ENCODE measurements at regions not wholly inside any gene's neighbourhood (a gene's known extent, or its start where the extent isn't known, plus 50 kb on each side); places are given as distances from the start of the nearest gene placed in this dataset.
"Not testable (repeated sequence)": the region's sequence is repeated elsewhere in the genome, so short reads cannot be mapped to it uniquely, and the experiment has no call there.

DNA sequence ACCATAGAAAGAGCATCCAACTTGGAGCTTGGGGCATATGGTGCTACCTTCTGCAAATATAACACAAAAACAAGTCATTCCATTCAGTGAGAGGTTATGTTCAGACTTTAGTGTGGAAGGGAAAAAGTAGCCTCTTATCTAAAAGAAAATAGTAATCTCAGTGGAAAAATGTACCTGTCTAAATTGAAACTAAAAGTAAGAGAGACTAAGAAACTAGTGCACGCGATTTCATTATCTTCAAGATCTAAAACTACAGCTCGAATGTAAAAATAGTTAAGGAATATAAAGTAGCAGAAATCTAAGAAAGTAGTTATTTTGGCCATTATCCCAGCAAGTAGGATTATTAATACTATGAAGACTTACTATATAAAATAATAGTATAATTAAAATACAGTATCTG is 233.0 kb upstream of the PPP1R3A start:
- H3K4me3 ChIP-seq, result no peak overlapping the region
- no peak overlapping the region for H3K27ac ChIP-seq
- no peaks in the 10 kb centered on the region for H3K27me3 ChIP-seq
- H3K36me3 ChIP-seq, result no peaks in the 10 kb centered on the region
- TF ChIP-seq, protein P1, sequence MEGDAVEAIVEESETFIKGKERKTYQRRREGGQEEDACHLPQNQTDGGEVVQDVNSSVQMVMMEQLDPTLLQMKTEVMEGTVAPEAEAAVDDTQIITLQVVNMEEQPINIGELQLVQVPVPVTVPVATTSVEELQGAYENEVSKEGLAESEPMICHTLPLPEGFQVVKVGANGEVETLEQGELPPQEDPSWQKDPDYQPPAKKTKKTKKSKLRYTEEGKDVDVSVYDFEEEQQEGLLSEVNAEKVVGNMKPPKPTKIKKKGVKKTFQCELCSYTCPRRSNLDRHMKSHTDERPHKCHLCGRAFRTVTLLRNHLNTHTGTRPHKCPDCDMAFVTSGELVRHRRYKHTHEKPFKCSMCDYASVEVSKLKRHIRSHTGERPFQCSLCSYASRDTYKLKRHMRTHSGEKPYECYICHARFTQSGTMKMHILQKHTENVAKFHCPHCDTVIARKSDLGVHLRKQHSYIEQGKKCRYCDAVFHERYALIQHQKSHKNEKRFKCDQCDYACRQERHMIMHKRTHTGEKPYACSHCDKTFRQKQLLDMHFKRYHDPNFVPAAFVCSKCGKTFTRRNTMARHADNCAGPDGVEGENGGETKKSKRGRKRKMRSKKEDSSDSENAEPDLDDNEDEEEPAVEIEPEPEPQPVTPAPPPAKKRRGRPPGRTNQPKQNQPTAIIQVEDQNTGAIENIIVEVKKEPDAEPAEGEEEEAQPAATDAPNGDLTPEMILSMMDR (IDR thresholded peaks at IDR 0.05), result no peak
- no peak for TF ChIP-seq POLR2A (IDR thresholded peaks at IDR 0.05)
- H3K4me1 ChIP-seq, result no peaks in the 10 kb centered on the region
- H3K9me3 ChIP-seq, result no peaks in the 10 kb centered on the region
- intact Hi-C loops (cut with DNase I), result no loop called here
- no peak for ATAC-seq
- DNase-seq, result no peak
- 53% methylated on average over 3 of the region's 3 CpGs for WGBS (ENCODE audit: insufficient coverage, low coverage, low lambda C conversion rate, missing lambda C conversion rate)

DNA sequence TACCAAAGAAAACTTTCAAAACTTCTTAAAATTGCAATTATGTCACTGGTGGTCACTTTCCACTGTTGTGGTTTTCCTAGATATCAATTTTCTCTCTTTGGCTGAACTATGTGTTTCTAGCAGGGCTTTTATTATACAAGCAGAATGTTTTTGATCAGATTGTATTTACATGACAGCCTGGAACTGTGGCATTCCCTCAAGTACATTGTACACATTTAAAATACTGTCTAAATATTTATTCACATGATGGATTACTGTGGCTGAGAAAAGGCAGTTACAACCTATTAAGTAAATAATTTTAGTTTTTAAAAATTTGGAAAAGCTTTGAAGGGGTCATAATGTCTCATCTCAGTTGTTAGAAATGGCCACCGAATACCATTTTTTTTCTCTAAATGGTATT is 231.9 kb upstream of the PPP1R3A start:
- no peak for DNase-seq
- H3K9me3 ChIP-seq, result no peaks in the 10 kb centered on the region
- WGBS (ENCODE audit: insufficient coverage, low coverage, low lambda C conversion rate, missing lambda C conversion rate), result 88% methylated on average over 1 of the region's 1 CpG
- intact Hi-C loops (cut with DNase I), result no loop called here
- no peak overlapping the region for H3K4me3 ChIP-seq
- TF ChIP-seq, protein P1 (IDR thresholded peaks at IDR 0.05), result no peak
- TF ChIP-seq POLR2A (IDR thresholded peaks at IDR 0.05), result no peak
- H3K36me3 ChIP-seq, result no peaks in the 10 kb centered on the region
- H3K4me1 ChIP-seq, result no peaks in the 10 kb centered on the region
- H3K27me3 ChIP-seq, result no peaks in the 10 kb centered on the region
- H3K27ac ChIP-seq, result no peak overlapping the region
- ATAC-seq, result no peak

DNA sequence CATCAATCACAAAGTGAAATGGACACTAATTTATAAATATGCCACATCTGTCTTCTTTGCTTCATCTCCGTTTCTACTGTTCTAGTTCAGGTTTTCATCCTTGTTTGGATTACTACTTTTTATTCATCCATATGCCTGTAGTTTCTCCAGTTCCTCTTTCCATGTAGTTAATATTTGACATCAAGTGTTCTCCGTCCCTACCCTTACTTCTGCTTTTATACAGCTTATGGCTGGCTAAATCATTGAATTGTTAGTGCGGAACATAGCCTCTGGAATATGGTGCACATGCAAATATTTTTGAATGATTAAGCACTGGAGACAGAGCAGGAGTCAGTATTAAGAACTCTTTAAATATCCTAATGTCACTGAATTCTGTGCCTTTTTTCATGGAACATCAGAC is 230.0 kb upstream of the PPP1R3A start:
- WGBS (ENCODE audit: insufficient coverage, low coverage, low lambda C conversion rate, missing lambda C conversion rate), result 53% methylated on average over 3 of the region's 3 CpGs
- TF ChIP-seq, protein P1 (IDR thresholded peaks at IDR 0.05), result no peak
- TF ChIP-seq POLR2A (IDR thresholded peaks at IDR 0.05), result no peak
- Histone ChIP-seq H3K9me3 (no peaks in the 10 kb centered on the region), H3K4me1 (no peaks in the 10 kb centered on the region), H3K36me3 (no peaks in the 10 kb centered on the region), H3K27ac (no peak overlapping the region), H3K4me3 (no peak overlapping the region), H3K27me3 (no peaks in the 10 kb centered on the region)
- intact Hi-C loops (cut with DNase I), result no loop called here
- DNase-seq (no peak), ATAC-seq (peak in 1 of 4 donors; percentile 35)

DNA sequence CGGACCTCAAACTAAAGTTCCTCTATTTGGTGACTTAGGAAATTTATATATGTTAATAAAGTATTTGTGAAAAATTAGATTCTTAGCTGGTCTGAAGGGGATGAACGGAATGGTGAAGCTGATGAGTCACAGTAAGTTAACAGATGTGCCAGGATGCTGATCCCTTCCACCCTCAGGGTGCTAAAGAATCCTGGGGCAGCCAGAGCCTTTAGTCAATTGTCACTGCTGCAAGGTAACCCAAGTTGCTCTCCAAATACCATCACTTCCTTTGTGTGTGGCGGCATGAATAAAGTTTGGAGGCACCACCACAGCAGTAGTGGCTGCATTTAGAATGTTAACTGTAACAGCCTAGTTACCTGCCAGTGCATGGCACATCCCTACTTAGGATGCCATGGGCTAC is 222.6 kb upstream of the PPP1R3A start:
- H3K9me3 ChIP-seq, result no peaks in the 10 kb centered on the region
- TF ChIP-seq, protein P1 (IDR thresholded peaks at IDR 0.05), result no peak
- no peak for TF ChIP-seq POLR2A (IDR thresholded peaks at IDR 0.05)
- H3K4me1 ChIP-seq, result no peaks in the 10 kb centered on the region
- intact Hi-C loops (cut with DNase I), result no loop called here
- no peaks in the 10 kb centered on the region for H3K27me3 ChIP-seq
- no peak overlapping the region for H3K27ac ChIP-seq
- no peak for ATAC-seq
- no peak for DNase-seq
- no peak overlapping the region for H3K4me3 ChIP-seq
- H3K36me3 ChIP-seq, result no peaks in the 10 kb centered on the region
- WGBS (ENCODE audit: insufficient coverage, low coverage, low lambda C conversion rate, missing lambda C conversion rate), result 50% methylated on average over 1 of the region's 3 CpGs

DNA sequence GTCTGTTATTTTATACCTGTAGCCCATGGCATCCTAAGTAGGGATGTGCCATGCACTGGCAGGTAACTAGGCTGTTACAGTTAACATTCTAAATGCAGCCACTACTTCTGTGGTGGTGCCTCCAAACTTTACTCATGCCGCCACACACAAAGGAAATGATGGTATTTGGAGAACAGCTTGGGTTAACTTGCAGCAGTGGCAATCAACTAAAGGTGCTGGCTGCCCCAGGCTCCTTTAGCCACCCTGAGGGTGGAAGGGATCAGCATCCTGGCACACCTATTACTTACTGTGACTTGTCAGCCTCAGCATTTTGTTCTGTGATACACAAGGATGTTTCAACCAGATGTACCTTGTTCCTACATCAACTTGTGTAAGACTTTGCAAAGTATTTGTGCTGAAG is 221.8 kb upstream of the PPP1R3A start:
- TF ChIP-seq POLR2A (IDR thresholded peaks at IDR 0.05), result no peak
- TF ChIP-seq, protein P1 (IDR thresholded peaks at IDR 0.05), result no peak
- 57% methylated on average over 1 of the region's 1 CpG for WGBS (ENCODE audit: insufficient coverage, low coverage, low lambda C conversion rate, missing lambda C conversion rate)
- DNase-seq (no peak), ATAC-seq (no peak)
- no peaks in the 10 kb centered on the region for H3K27me3 ChIP-seq
- intact Hi-C loops (cut with DNase I), result no loop called here
- no peak overlapping the region for H3K4me3 ChIP-seq
- no peaks in the 10 kb centered on the region for H3K4me1 ChIP-seq
- no peaks in the 10 kb centered on the region for H3K9me3 ChIP-seq
- no peaks in the 10 kb centered on the region for H3K36me3 ChIP-seq
- no peak overlapping the region for H3K27ac ChIP-seq

DNA sequence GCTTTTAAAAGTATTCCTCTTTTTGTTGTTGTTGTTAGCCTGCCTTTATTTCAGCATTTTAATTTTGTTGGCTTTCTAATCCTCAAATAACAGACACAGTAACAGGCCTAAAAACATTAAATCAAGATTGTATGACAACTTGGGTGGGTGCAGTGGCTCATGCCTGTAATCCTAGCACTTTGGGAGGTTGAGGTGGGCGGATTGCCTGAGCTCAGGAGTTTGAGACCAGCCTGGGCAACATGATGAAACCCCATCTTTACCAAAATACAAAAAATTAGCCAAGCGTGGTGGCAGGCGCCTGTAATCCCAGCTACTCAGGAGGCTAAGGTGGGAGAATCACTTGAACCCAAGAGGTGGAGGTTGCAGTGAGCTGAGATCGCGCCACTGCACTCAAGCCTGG is 220.9 kb upstream of the PPP1R3A start:
- intact Hi-C loops (cut with DNase I); H3K27ac ChIP-seq; H3K27me3 ChIP-seq; H3K36me3 ChIP-seq; DNase-seq; H3K9me3 ChIP-seq; H3K4me3 ChIP-seq; ATAC-seq; H3K4me1 ChIP-seq: not testable (repeated sequence)
- WGBS (ENCODE audit: insufficient coverage, low coverage, low lambda C conversion rate, missing lambda C conversion rate), result 88% methylated on average over 5 of the region's 5 CpGs
